IMR-90 (cell line): ENCODE measurements at regions not wholly inside any gene's neighbourhood (a gene's known extent, or its start where the extent isn't known, plus 50 kb on each side); places are given as distances from the start of the nearest gene placed in this dataset.

Source experiments
- ATAC-seq: fragments of 200-7000 bp; cut with Tn5 transposase; 2 replicates; pipeline ENCODE4 v1.9.1; 2020; ENCODE audit warnings: low read depth, mild to moderate bottlenecking, moderate library complexity
- BruUV-seq: library from RNA; stranded (reverse); fragments of 400-500 nt; replicated peaks from 2 replicates; lab custom pipeline; 2021; lab: Mats Ljungman, UMichigan
- CTCF ChIA-PET: fragments of 300-600 bp; formaldehyde crosslinking; extraction: SDS; loops from one replicate; lab custom pipeline; 2021; ENCODE audit warnings: antibody characterized with exemption; lab: Yijun Ruan, JAX
- POLR2A ChIA-PET: fragments of 300-600 bp; sonication (Branson Sonifier 250); formaldehyde crosslinking; loops from one replicate; lab custom pipeline; 2022; ENCODE audit warnings: antibody characterized with exemption; ENCODE audit not compliant: unreplicated experiment; lab: Charles Lee
- DNase-seq: peaks from one replicate; pipeline ENCODE4 v3.0.0; 2013
- H2AFZ ChIP-seq: replicated peaks from 2 replicates; pipeline ENCODE3; 2013; ENCODE audit warnings: low read length, mild to moderate bottlenecking; ENCODE audit not compliant: poor library complexity
- H2AK5ac ChIP-seq: 2 replicates; pipeline ENCODE4 v1.6.1; 2013; ENCODE audit warnings: low read depth, low read length, inconsistent platforms
- H2AK9ac ChIP-seq: replicated peaks from 2 replicates; pipeline ENCODE3; 2013; ENCODE audit warnings: mild to moderate bottlenecking, low read depth, low read length, moderate library complexity; ENCODE audit not compliant: poor library complexity
- H2BK120ac ChIP-seq: 2 replicates; pipeline ENCODE4 v1.6.1; 2013; ENCODE audit warnings: low read depth, low read length, inconsistent platforms
- H2BK15ac ChIP-seq: 3 replicates; pipeline ENCODE4 v1.6.1; 2013; ENCODE audit warnings: low read depth, low read length, inconsistent platforms
- H2BK20ac ChIP-seq: 2 replicates; pipeline ENCODE4 v1.6.1; 2013; ENCODE audit warnings: low read depth, mild to moderate bottlenecking, inconsistent platforms, low read length, moderate library complexity
- H2BK5ac ChIP-seq: 2 replicates; pipeline ENCODE4 v1.6.1; 2013; ENCODE audit warnings: mild to moderate bottlenecking, low read depth, low read length, inconsistent platforms; ENCODE audit not compliant: poor library complexity, severe bottlenecking
- H3K14ac ChIP-seq: replicated peaks from 2 replicates; pipeline ENCODE4 v1.6.1; 2013; ENCODE audit warnings: low read depth, low read length, inconsistent platforms
- H3K18ac ChIP-seq: 2 replicates; pipeline ENCODE4 v1.6.1; 2013; ENCODE audit warnings: low read depth, low read length, control low read depth
- H3K23ac ChIP-seq: 2 replicates; pipeline ENCODE4 v1.6.1; 2013; ENCODE audit warnings: low read depth, low read length, inconsistent platforms
- H3K27ac ChIP-seq: 2 replicates; pipeline ENCODE4 v1.5.1; 2013; ENCODE audit warnings: mild to moderate bottlenecking, control low read depth, low read length; ENCODE audit not compliant: insufficient read depth
- H3K27me3 ChIP-seq: 2 replicates; pipeline ENCODE4 v1.6.1; 2013; ENCODE audit warnings: low read length; ENCODE audit not compliant: control insufficient read depth, insufficient read depth
- H3K36me3 ChIP-seq: 2 replicates; pipeline ENCODE4 v1.6.1; 2013; ENCODE audit warnings: low read length, mixed read lengths; ENCODE audit not compliant: control insufficient read depth, insufficient read depth
- H3K4ac ChIP-seq: 2 replicates; pipeline ENCODE4 v1.6.1; 2013; ENCODE audit warnings: low read depth, low read length, inconsistent platforms
- H3K4me1 ChIP-seq: 2 replicates; pipeline ENCODE4 v1.6.1; 2013; ENCODE audit warnings: low read length, mixed read lengths; ENCODE audit not compliant: control insufficient read depth, insufficient read depth
- H3K4me2 ChIP-seq: 2 replicates; pipeline ENCODE4 v1.6.1; 2013; ENCODE audit warnings: low read depth, mild to moderate bottlenecking, control low read depth, low read length, moderate library complexity
- H3K4me3 ChIP-seq: 2 replicates; pipeline ENCODE4 v1.5.1; 2013; ENCODE audit warnings: low read depth, mild to moderate bottlenecking, control low read depth, low read length, moderate library complexity; ENCODE audit not compliant: insufficient read depth
- H3K56ac ChIP-seq: 2 replicates; pipeline ENCODE4 v1.6.1; 2013; ENCODE audit warnings: low read length, inconsistent platforms; ENCODE audit not compliant: insufficient read depth; ENCODE audit errors: extremely low read depth
- H3K79me1 ChIP-seq, 2 experiments: 2 replicates each; pipeline ENCODE4 v1.6.1; 2013; ENCODE audit warnings: low read length in 2 of 2, inconsistent platforms in 1 of 2, low read depth in 1 of 2
- H3K9ac ChIP-seq: 2 replicates; pipeline ENCODE4 v1.6.1; 2013; ENCODE audit warnings: low read depth, low read length, control low read depth
- H3K9me1 ChIP-seq: 2 replicates; pipeline ENCODE4 v1.6.1; 2013; ENCODE audit warnings: low read length, inconsistent platforms; ENCODE audit not compliant: insufficient read depth
- H3K9me3 ChIP-seq: 2 replicates; pipeline ENCODE4 v1.6.1; 2013; ENCODE audit warnings: low read length; ENCODE audit not compliant: control insufficient read depth, insufficient read depth
- H4K20me1 ChIP-seq: 2 replicates; pipeline ENCODE4 v1.6.1; 2013; ENCODE audit warnings: low read length, inconsistent platforms; ENCODE audit not compliant: insufficient read depth
- H4K5ac ChIP-seq: 2 replicates; pipeline ENCODE4 v1.6.1; 2013; ENCODE audit warnings: mild to moderate bottlenecking, low read depth, low read length, control low read depth
- H4K8ac ChIP-seq, 2 experiments: 2 replicates each; pipeline ENCODE4 v1.6.1; 2013; ENCODE audit warnings: low read depth in 2 of 2, low read length in 2 of 2, control low read depth in 1 of 2, inconsistent platforms in 1 of 2
- H4K91ac ChIP-seq: 2 replicates; pipeline ENCODE4 v1.6.1; 2013; ENCODE audit warnings: low read depth, low read length, inconsistent platforms; ENCODE audit not compliant: insufficient read depth
- BHLHE40 ChIP-seq: fragments of 150-350 bp; IDR thresholded peaks from 2 replicates; pipeline ENCODE4 v1.6.1; 2016; ENCODE audit warnings: mild to moderate bottlenecking, low read depth, low read length
- CEBPB ChIP-seq: IDR thresholded peaks from 2 replicates; pipeline ENCODE4 v1.6.1; 2012; ENCODE audit warnings: low read depth, low read length, improper control_type of control experiment
- CHD1 ChIP-seq: IDR thresholded peaks from 2 replicates; pipeline ENCODE4 v1.6.1; 2012; ENCODE audit warnings: low read depth, low read length, improper control_type of control experiment
- FOS ChIP-seq: fragments of 150-350 bp; IDR thresholded peaks from 2 replicates; pipeline ENCODE4 v1.6.1; 2016; ENCODE audit warnings: low read depth, low read length
- MAFK ChIP-seq: IDR thresholded peaks from 2 replicates; pipeline ENCODE4 v1.6.1; 2012; ENCODE audit warnings: low read depth, low read length, improper control_type of control experiment
- MAZ ChIP-seq: IDR thresholded peaks from 2 replicates; pipeline ENCODE4 v1.6.1; 2012; ENCODE audit warnings: low read depth, mild to moderate bottlenecking, low read length, improper control_type of control experiment, moderate library complexity, borderline replicate concordance
- MXI1 ChIP-seq: IDR thresholded peaks from 2 replicates; pipeline ENCODE4 v1.6.1; 2012; ENCODE audit warnings: low read depth, mild to moderate bottlenecking, low read length, moderate library complexity, borderline replicate concordance
- NFE2L2 ChIP-seq: fragments of 150-350 bp; IDR thresholded peaks from 2 replicates; pipeline ENCODE4 v1.6.1; 2016; ENCODE audit warnings: low read depth, mild to moderate bottlenecking, low read length
- POLR2A ChIP-seq: IDR thresholded peaks from 2 replicates; pipeline ENCODE4 v1.6.1; 2012; ENCODE audit warnings: mild to moderate bottlenecking, low read depth, low read length
- RAD21 ChIP-seq: IDR thresholded peaks from 2 replicates; pipeline ENCODE4 v1.6.1; 2012; ENCODE audit warnings: low read length, improper control_type of control experiment
- RCOR1 ChIP-seq: IDR thresholded peaks from 2 replicates; pipeline ENCODE4 v1.6.1; 2012; ENCODE audit warnings: mild to moderate bottlenecking, low read length, improper control_type of control experiment; ENCODE audit not compliant: insufficient replicate concordance
- RFX5 ChIP-seq: IDR thresholded peaks from 2 replicates; pipeline ENCODE4 v1.8.0; 2012; ENCODE audit warnings: low read depth, mild to moderate bottlenecking, low read length, moderate library complexity
- SMC3 ChIP-seq: fragments of 150-350 bp; IDR thresholded peaks from 2 replicates; pipeline ENCODE4 v1.6.1; 2016; ENCODE audit warnings: low read depth, mild to moderate bottlenecking, antibody characterized with exemption, low read length, moderate library complexity
- WGBS, 2 experiments: methylation state at CpG; one replicate each; pipeline versions ENCODE4 v1.1.5 to v1.1.7; 2013; ENCODE audit warnings: missing lambda C conversion rate in 2 of 2; ENCODE audit not compliant: insufficient read length in 1 of 2; ENCODE audit errors: extremely low coverage in 2 of 2; 5-methylcytosine and 5-hydroxymethylcytosine counted together
- dilution Hi-C: fragments of 300-500 bp; cut with HindIII; formaldehyde crosslinking; loops from one replicate; pipeline ENCODE4 v1.14.3; 2018; ENCODE audit warnings: low sequenced_read_pairs; ENCODE audit not compliant: unreplicated experiment
- in situ Hi-C: fragments of 300-500 bp; cut with MboI; formaldehyde crosslinking; loops from 3 replicates; pipeline ENCODE4 v1.14.3; 2019; ENCODE audit warnings: low sequenced_read_pairs, inconsistent platforms, mixed read lengths
- intact Hi-C: fragments of 100-400 bp; cut with micrococcal nuclease; formaldehyde crosslinking; loops from 2 replicates; pipeline ENCODE4 v1.10.0; 2022
- TF ChIP-seq, protein P1 (sequence below): fragments of 150-350 bp; IDR thresholded peaks from 2 replicates; pipeline ENCODE4 v1.6.1; 2017; ENCODE audit warnings: mild to moderate bottlenecking, antibody characterized with exemption, low read length, low read depth
- TF ChIP-seq, protein P2 (sequence below): conservative IDR thresholded peaks from 2 replicates; pipeline ENCODE4 v1.5.1; 2012; ENCODE audit warnings: mild to moderate bottlenecking, low read depth, low read length, improper control_type of control experiment

GRCh38 chr16:87252269-87252970 lies 64.8 kb downstream of the C16orf95 start:
- H3K79me1 ChIP-seq = no peaks in the 10 kb centered on the region
- H3K14ac ChIP-seq = no peak overlapping the region
- H3K9me1 ChIP-seq = no peaks in the 10 kb centered on the region
- H2BK5ac ChIP-seq = no peak overlapping the region
- POLR2A ChIA-PET = no interaction called here
- no peaks in the 10 kb centered on the region for H3K9me3 ChIP-seq
- H4K91ac ChIP-seq = no peak overlapping the region
- CTCF ChIA-PET = no interaction called here
- H2AK9ac ChIP-seq = no peak overlapping the region
- TF ChIP-seq MXI1 = no peak
- TF ChIP-seq NFE2L2 = no peak
- no peak for TF ChIP-seq RAD21
- TF ChIP-seq, protein P1, sequence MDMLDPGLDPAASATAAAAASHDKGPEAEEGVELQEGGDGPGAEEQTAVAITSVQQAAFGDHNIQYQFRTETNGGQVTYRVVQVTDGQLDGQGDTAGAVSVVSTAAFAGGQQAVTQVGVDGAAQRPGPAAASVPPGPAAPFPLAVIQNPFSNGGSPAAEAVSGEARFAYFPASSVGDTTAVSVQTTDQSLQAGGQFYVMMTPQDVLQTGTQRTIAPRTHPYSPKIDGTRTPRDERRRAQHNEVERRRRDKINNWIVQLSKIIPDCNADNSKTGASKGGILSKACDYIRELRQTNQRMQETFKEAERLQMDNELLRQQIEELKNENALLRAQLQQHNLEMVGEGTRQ = no peak
- TF ChIP-seq POLR2A = no peak
- TF ChIP-seq, protein P2, sequence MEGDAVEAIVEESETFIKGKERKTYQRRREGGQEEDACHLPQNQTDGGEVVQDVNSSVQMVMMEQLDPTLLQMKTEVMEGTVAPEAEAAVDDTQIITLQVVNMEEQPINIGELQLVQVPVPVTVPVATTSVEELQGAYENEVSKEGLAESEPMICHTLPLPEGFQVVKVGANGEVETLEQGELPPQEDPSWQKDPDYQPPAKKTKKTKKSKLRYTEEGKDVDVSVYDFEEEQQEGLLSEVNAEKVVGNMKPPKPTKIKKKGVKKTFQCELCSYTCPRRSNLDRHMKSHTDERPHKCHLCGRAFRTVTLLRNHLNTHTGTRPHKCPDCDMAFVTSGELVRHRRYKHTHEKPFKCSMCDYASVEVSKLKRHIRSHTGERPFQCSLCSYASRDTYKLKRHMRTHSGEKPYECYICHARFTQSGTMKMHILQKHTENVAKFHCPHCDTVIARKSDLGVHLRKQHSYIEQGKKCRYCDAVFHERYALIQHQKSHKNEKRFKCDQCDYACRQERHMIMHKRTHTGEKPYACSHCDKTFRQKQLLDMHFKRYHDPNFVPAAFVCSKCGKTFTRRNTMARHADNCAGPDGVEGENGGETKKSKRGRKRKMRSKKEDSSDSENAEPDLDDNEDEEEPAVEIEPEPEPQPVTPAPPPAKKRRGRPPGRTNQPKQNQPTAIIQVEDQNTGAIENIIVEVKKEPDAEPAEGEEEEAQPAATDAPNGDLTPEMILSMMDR = no peak
- no peak for TF ChIP-seq RFX5
- no peak for TF ChIP-seq RCOR1
- no peak for TF ChIP-seq BHLHE40
- TF ChIP-seq MAZ = no peak
- no peak for TF ChIP-seq CHD1
- TF ChIP-seq FOS = no peak
- no peak for TF ChIP-seq MAFK
- TF ChIP-seq SMC3 = no peak
- no peak for TF ChIP-seq CEBPB
- no peak overlapping the region for H3K4me2 ChIP-seq
- H2BK15ac ChIP-seq = no peak overlapping the region
- no peak overlapping the region for H4K8ac ChIP-seq
- dilution Hi-C loops = no loop called here
- ATAC-seq (no peak), DNase-seq (no peak)
- BruUV-seq = no TSS peak
- H3K36me3 ChIP-seq = no peaks in the 10 kb centered on the region
- no peaks in the 10 kb centered on the region for H4K20me1 ChIP-seq
- no peak overlapping the region for H2AK5ac ChIP-seq
- no peak overlapping the region for H3K4me3 ChIP-seq
- no peak overlapping the region for H2BK120ac ChIP-seq
- no peak overlapping the region for H2AFZ ChIP-seq
- WGBS, 2 experiments = 87% methylated on average over 3 of the region's 12 CpGs; no CpG with 5 or more reads in 1 of the 2 experiments
- no peak overlapping the region for H3K4ac ChIP-seq
- no peak overlapping the region for H3K18ac ChIP-seq
- H2BK20ac ChIP-seq = no peak overlapping the region
- H3K9ac ChIP-seq = no peak overlapping the region
- H3K27me3 ChIP-seq = peaks cover 27% of the 10 kb centered on the region
- no peak overlapping the region for H4K5ac ChIP-seq
- H3K4me1 ChIP-seq = no peaks in the 10 kb centered on the region
- in situ Hi-C loops = no loop called here
- intact Hi-C loops = no loop called here
- H3K23ac ChIP-seq = no peak overlapping the region
- no peak overlapping the region for H3K56ac ChIP-seq
- H3K27ac ChIP-seq = no peak overlapping the region
